SK-N-MC (cell line): ENCODE measurements at regions not wholly inside any gene's neighbourhood (a gene's known extent, or its start where the extent isn't known, plus 50 kb on each side); places are given as distances from the start of the nearest gene placed in this dataset.

Experiments
- DNase-seq: peaks from one replicate; pipeline ENCODE4 v3.0.0-alpha.2; 2011; ENCODE audit warnings: low read depth, low spot score
- H3K27ac ChIP-seq: fragments of 200-600 bp; sonication (generic); 2 replicates; pipeline ENCODE4 v1.5.1; 2016; ENCODE audit warnings: mixed run types
- H3K36me3 ChIP-seq: fragments of 200-600 bp; sonication (generic); 2 replicates; pipeline ENCODE4 v1.6.1; 2017; ENCODE audit warnings: antibody characterized with exemption, low read length, mixed read lengths; ENCODE audit not compliant: insufficient read depth
- H3K4me3 ChIP-seq: fragments of 200-600 bp; sonication (generic); 2 replicates; pipeline ENCODE4 v1.5.1; 2016
- H3K9ac ChIP-seq: fragments of 200-600 bp; sonication (generic); 2 replicates; pipeline ENCODE4 v1.8.0; 2017; ENCODE audit warnings: mixed run types, mixed read lengths; ENCODE audit not compliant: insufficient read length
- H3K9me3 ChIP-seq: fragments of 200-600 bp; sonication (generic); 2 replicates; pipeline ENCODE4 v1.6.1; 2017; ENCODE audit warnings: low read depth, mild to moderate bottlenecking, antibody characterized with exemption, low read length, moderate library complexity, mixed read lengths
- EZH2 ChIP-seq: fragments of 200-600 bp; sonication (generic); IDR thresholded peaks from one replicate; pipeline ENCODE4 v1.6.1; 2017; ENCODE audit warnings: antibody characterized with exemption
- FOXP2 ChIP-seq: optimal IDR thresholded peaks from 2 replicates; pipeline ENCODE3; 2011; ENCODE audit warnings: mild to moderate bottlenecking, moderate library complexity; ENCODE audit not compliant: insufficient read depth; ENCODE audit errors: extremely low read length, control extremely low read depth
- POLR2AphosphoS5 ChIP-seq: IDR thresholded peaks from 2 replicates; pipeline ENCODE4 v1.6.1; 2012; ENCODE audit warnings: mild to moderate bottlenecking, low read depth, low read length, borderline replicate concordance

GRCh38 chr9:26747611-26748010 is 145.0 kb downstream of the CAAP1 start:
- H3K9me3 ChIP-seq, result no peaks in the 10 kb centered on the region
- H3K27ac ChIP-seq, result no peak overlapping the region
- DNase-seq, result no peak
- no peak overlapping the region for H3K9ac ChIP-seq
- TF ChIP-seq FOXP2 (no peak), POLR2AphosphoS5 (no peak), EZH2 (no peak)
- H3K36me3 ChIP-seq, result no peaks in the 10 kb centered on the region
- H3K4me3 ChIP-seq, result no peak overlapping the region

DNA sequence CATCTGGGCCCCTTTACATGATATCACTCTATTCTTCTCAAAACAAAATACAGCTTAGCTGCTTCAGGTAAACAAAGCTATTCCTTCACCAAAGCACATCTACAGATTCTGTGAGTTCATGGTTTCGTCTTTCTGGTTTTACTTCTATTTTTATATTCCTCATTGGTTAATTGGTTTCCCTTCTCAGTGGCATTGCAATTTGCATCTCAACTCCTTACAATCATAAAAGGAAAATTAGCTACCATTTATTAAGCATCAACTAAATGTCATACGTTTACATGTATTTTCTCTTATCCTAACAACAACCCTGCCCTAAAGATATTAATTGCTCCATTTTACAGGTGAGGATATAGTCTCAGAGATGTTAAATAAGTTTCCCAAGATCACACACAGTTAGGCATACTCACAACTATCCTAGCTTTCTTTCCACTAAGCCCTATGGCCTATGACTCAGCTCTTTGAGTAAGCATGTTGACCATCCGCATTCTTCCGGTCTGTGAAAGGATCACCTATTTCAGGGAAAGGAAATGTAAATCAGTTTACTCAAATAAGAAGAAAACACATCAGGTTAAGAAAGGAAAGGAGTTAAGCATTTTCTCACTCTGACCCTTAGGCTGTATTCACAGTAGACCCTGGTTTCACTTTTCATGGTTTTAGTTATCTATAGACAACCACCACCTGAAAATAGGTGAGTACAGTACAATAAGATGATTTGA is 146.1 kb downstream of the CAAP1 start:
- Histone ChIP-seq H3K9me3 (no peaks in the 10 kb centered on the region), H3K27ac (no peak overlapping the region), H3K36me3 (no peaks in the 10 kb centered on the region), H3K9ac (no peak overlapping the region), H3K4me3 (no peak overlapping the region)
- no peak for DNase-seq
- TF ChIP-seq EZH2, result no peak
- TF ChIP-seq FOXP2, result no peak
- TF ChIP-seq POLR2AphosphoS5, result no peak

DNA sequence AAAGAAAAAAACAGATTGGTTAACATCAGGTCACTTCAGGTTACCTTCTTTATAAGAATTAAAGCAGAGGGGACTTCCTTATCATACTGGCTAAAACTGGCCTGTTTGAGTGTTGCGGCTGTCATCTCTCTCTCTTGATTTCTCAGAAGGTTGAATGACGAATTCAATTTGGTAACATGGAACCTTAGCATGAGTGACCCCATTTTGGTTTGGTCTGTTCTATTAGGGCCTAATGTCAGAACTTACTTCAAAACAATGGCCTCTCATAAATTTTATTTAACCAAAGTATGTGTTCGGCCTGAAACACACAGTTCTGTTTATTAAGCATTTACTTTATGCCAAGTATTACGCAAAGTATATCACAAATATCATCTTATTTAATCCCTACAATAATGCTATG is 147.5 kb downstream of the CAAP1 start:
- Histone ChIP-seq H3K9me3 (no peaks in the 10 kb centered on the region), H3K36me3 (no peaks in the 10 kb centered on the region), H3K9ac (no peak overlapping the region), H3K4me3 (no peak overlapping the region), H3K27ac (no peak overlapping the region)
- TF ChIP-seq EZH2 (no peak), FOXP2 (no peak), POLR2AphosphoS5 (no peak)
- no peak for DNase-seq

DNA sequence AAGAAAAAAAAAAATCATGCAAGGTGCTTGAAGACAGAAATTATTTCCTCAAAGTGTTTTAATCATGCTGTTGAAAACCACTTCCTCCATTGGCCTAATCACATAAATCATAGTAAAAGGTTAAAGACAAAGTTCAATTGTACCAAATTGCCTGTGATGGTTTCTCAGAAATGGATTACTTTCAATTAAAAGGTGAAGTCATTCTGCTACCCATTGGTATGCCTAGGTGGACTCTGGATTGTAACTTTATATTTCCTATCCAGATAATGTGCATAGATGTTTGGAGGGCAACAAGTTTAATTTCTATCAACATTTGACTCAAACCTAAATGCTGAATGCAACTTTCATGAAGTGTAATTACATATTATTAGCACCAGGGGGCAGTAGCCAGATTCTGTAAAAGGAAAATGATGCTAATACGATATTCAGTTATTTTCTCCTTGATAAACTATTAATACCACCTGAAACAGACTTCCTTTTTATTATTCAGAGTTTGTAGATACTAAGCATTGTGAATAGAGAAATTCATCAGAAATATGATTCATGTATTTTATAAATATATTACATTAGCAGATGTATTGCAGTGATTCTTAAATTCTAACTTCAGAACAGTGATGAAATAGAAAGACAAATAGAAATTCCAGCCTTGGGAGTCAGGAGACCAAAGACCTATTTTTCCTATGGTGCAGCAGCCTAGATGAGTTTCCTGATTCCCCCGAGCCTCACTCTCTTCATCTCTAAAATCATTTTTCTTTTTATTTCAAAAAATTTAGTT is 148.2 kb downstream of the CAAP1 start:
- DNase-seq, result peak; percentile 22
- Histone ChIP-seq H3K36me3 (no peaks in the 10 kb centered on the region), H3K4me3 (no peak overlapping the region), H3K27ac (no peak overlapping the region), H3K9ac (no peak overlapping the region), H3K9me3 (no peaks in the 10 kb centered on the region)
- no peak for TF ChIP-seq EZH2
- no peak for TF ChIP-seq FOXP2
- TF ChIP-seq POLR2AphosphoS5, result no peak

- no peak overlapping the region for H3K4me3 ChIP-seq
- no peaks in the 10 kb centered on the region for H3K36me3 ChIP-seq
- no peak overlapping the region for H3K9ac ChIP-seq
- H3K9me3 ChIP-seq, result no peaks in the 10 kb centered on the region
- no peak for DNase-seq
- H3K27ac ChIP-seq, result no peak overlapping the region
- no peak for TF ChIP-seq EZH2
- no peak for TF ChIP-seq POLR2AphosphoS5
- TF ChIP-seq FOXP2, result no peak
Measured at GRCh38 chr9:26742828-26743476, 149.7 kb downstream of the CAAP1 start.

DNA sequence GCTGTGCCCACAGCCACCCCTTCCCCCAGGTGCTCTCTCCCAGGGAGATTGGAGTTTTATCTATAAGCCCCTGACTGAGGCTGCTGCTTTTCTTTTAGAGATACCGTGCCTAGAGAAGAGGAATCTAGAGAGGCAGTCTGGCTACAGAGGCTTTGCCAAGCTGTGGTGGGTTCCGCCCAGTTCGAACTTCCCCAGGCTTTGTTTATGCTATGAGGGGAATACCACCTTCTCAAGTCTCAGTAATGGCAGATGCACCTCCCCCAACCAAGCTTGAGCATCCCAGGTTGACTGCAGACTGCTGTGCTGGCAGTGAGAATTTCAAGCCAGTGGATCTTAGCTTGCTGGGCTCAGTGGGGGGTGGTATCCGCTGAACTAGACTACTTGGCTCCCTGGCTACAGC is 157.4 kb downstream of the CAAP1 start:
- TF ChIP-seq FOXP2 (no peak), POLR2AphosphoS5 (no peak), EZH2 (no peak)
- H3K9me3 ChIP-seq, result no peaks in the 10 kb centered on the region
- H3K36me3 ChIP-seq, result no peaks in the 10 kb centered on the region
- no peak overlapping the region for H3K9ac ChIP-seq
- no peak overlapping the region for H3K27ac ChIP-seq
- DNase-seq, result no peak
- H3K4me3 ChIP-seq, result no peak overlapping the region

GRCh38 chr9:26729187-26729586 is 163.4 kb downstream of the CAAP1 start:
- H3K9me3 ChIP-seq, result no peaks in the 10 kb centered on the region
- H3K36me3 ChIP-seq, result no peaks in the 10 kb centered on the region
- no peak overlapping the region for H3K27ac ChIP-seq
- no peak for DNase-seq
- no peak for TF ChIP-seq POLR2AphosphoS5
- TF ChIP-seq FOXP2, result no peak
- no peak for TF ChIP-seq EZH2
- no peak overlapping the region for H3K4me3 ChIP-seq
- no peak overlapping the region for H3K9ac ChIP-seq

GRCh38 chr9:26727471-26727870 is 165.1 kb downstream of the CAAP1 start:
- no peak overlapping the region for H3K4me3 ChIP-seq
- TF ChIP-seq FOXP2, result no peak
- no peak for TF ChIP-seq EZH2
- TF ChIP-seq POLR2AphosphoS5, result no peak
- H3K36me3 ChIP-seq, result no peaks in the 10 kb centered on the region
- no peak overlapping the region for H3K27ac ChIP-seq
- H3K9me3 ChIP-seq, result no peaks in the 10 kb centered on the region
- no peak overlapping the region for H3K9ac ChIP-seq
- no peak for DNase-seq

DNA sequence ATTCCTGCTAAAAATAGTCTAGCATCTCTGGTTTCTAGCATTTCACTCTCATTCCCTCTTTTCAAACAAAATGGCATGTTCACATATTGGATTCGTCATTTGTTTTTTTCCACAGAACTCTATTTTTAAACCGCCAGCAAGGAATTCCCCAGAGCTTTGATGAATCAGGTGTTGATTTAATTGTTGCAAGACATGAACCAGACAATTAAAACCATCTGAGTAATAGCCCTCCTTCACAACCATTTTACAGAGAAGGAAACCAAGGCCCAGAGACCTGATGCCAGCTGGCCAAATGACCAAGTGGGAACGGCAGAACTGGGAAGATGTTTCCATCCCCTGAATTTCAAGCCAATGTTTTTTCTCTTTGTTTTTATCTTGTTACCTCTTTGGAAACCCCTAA is 167.0 kb downstream of the CAAP1 start:
- DNase-seq, result no peak
- no peak overlapping the region for H3K4me3 ChIP-seq
- no peaks in the 10 kb centered on the region for H3K9me3 ChIP-seq
- no peak overlapping the region for H3K9ac ChIP-seq
- no peak overlapping the region for H3K27ac ChIP-seq
- H3K36me3 ChIP-seq, result no peaks in the 10 kb centered on the region
- TF ChIP-seq FOXP2 (no peak), EZH2 (no peak), POLR2AphosphoS5 (no peak)
